Testis (tissue), 2 donors: ENCODE measurements at regions not wholly inside any gene's neighbourhood (a gene's known extent, or its start where the extent isn't known, plus 50 kb on each side); places are given as distances from the start of the nearest gene placed in this dataset.

Experiments
- DNase-seq: peaks from one replicate; pipeline ENCODE4 v3.0.0-alpha.2; 2019
- H3K27ac ChIP-seq, 2 donors: fragments of 200-600 bp; sonication (generic); one replicate each; pipeline ENCODE4 v1.5.1; 2019
- H3K27me3 ChIP-seq: fragments of 200-600 bp; sonication (generic); one replicate; pipeline ENCODE4 v1.5.1; 2019
- H3K36me3 ChIP-seq: fragments of 200-600 bp; sonication (generic); one replicate; pipeline ENCODE4 v1.5.1; 2017; ENCODE audit warnings: low read depth; ENCODE audit errors: missing control alignments
- H3K4me1 ChIP-seq: fragments of 200-600 bp; sonication (generic); one replicate; pipeline ENCODE4 v1.5.1; 2019
- H3K4me3 ChIP-seq, 2 donors: fragments of 200-600 bp; sonication (generic); one replicate each; pipeline ENCODE4 v1.5.1; 2017 to 2019
- H3K9me3 ChIP-seq: fragments of 200-600 bp; sonication (generic); one replicate; pipeline ENCODE4 v1.5.1; 2017
- POLR2A ChIP-seq: fragments of 450-650 bp; IDR thresholded peaks from one replicate; pipeline ENCODE4 v1.6.1; 2017; ENCODE audit warnings: antibody characterized with exemption, mild to moderate bottlenecking, moderate library complexity
- WGBS, 2 donors: methylation state at CpG; one replicate each; pipeline ENCODE4 v1.1.5; 2018; 5-methylcytosine and 5-hydroxymethylcytosine counted together
- intact Hi-C: fragments of 100-400 bp; cut with DNase I; formaldehyde crosslinking; loops from one replicate; pipeline ENCODE4 v1.15.1; 2023; ENCODE audit warnings: low total_unique reads
- TF ChIP-seq, protein P1 (sequence below), 3 experiments: fragments of 450-650 bp in 2 of 3; fragments of 200-600 bp in 1 of 3; sonication (generic) in 1 of 3; IDR thresholded peaks; one replicate each; pipeline ENCODE4 v1.5.1; 2016 to 2019; ENCODE audit warnings: antibody characterized with exemption in 3 of 3, mild to moderate bottlenecking in 2 of 3, moderate library complexity in 1 of 3

DNA sequence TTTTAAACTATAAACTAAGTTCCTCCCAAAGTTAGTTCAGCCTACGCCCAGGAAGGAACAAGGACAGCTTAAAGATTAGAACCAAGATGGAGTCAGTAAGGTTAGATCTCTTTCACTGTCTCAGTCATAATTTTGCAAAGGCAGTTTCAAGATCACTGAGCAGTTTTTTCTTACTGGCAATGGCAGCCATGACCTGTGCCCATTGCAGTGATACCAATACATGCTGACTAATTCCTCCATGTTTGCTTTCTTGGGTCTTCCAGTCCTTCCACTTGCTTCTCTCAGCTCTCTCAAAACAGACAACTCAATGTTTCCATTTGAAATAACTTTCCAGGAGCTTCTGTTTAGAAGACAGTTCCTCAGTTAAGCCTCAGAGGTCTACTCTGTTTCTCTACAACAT lies 79.5 kb downstream of the PCDH18 start:
- intact Hi-C loops: no loop called here

DNA sequence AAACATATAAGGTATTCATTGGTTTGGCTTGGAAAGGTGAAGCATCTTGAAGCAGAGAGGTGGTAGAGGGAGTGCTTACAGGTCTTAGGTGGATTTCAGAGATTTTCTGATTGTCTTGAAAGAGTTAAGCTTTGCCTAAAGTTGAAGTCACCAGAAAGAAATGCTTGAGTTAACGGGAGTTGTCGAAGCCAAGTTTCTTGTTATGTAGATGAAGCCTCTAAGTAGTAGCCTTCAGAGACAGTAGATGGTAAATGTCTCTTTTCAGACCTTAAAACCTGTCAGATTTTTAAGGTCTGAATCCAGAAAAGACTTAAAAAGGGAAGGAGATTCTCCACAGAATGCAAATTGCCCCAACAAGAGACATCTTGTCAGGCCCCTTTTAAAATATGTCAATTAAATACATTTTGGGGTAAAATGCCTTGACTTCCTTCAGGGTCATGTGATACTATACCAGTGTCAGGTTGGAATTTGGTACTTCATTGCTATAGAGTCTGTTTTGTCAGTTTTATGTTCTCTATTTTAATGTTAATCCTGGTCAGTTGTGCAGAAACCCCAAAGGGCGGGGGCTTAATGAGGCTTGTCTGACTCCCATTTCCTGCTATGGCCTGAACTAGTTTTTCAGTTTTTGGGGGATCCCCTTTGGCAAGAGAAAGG lies 81.0 kb downstream of the PCDH18 start:
- no peaks in the 10 kb centered on the region for H3K9me3 ChIP-seq
- H3K36me3 ChIP-seq: no peaks in the 10 kb centered on the region
- H3K27ac ChIP-seq: peak overlapping the region in 1 of 2 donors; percentile 15
- TF ChIP-seq, protein P1, sequence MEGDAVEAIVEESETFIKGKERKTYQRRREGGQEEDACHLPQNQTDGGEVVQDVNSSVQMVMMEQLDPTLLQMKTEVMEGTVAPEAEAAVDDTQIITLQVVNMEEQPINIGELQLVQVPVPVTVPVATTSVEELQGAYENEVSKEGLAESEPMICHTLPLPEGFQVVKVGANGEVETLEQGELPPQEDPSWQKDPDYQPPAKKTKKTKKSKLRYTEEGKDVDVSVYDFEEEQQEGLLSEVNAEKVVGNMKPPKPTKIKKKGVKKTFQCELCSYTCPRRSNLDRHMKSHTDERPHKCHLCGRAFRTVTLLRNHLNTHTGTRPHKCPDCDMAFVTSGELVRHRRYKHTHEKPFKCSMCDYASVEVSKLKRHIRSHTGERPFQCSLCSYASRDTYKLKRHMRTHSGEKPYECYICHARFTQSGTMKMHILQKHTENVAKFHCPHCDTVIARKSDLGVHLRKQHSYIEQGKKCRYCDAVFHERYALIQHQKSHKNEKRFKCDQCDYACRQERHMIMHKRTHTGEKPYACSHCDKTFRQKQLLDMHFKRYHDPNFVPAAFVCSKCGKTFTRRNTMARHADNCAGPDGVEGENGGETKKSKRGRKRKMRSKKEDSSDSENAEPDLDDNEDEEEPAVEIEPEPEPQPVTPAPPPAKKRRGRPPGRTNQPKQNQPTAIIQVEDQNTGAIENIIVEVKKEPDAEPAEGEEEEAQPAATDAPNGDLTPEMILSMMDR (IDR thresholded peaks at IDR 0.05): no peak
- no peak for TF ChIP-seq POLR2A
- no peak for DNase-seq
- H3K4me1 ChIP-seq: no peaks in the 10 kb centered on the region
- intact Hi-C loops: no loop called here
- H3K27me3 ChIP-seq: no peaks in the 10 kb centered on the region
- no peak overlapping the region for H3K4me3 ChIP-seq
- WGBS, 2 donors: 51 to 70% methylated on average over 3 of the region's 3 CpGs

More for the DNA sequence above, 79.5 kb downstream of the PCDH18 start:
- Histone ChIP-seq H3K27ac (no peak overlapping the region), H3K27me3 (no peaks in the 10 kb centered on the region), H3K4me3 (no peak overlapping the region), H3K9me3 (no peaks in the 10 kb centered on the region), H3K36me3 (no peaks in the 10 kb centered on the region), H3K4me1 (no peaks in the 10 kb centered on the region)
- no peak for DNase-seq
- no peak for TF ChIP-seq POLR2A
- TF ChIP-seq, protein P1 (IDR thresholded peaks at IDR 0.05): no peak
- 65 to 70% methylated on average over 1 of the region's 1 CpG for WGBS, 2 donors

DNA sequence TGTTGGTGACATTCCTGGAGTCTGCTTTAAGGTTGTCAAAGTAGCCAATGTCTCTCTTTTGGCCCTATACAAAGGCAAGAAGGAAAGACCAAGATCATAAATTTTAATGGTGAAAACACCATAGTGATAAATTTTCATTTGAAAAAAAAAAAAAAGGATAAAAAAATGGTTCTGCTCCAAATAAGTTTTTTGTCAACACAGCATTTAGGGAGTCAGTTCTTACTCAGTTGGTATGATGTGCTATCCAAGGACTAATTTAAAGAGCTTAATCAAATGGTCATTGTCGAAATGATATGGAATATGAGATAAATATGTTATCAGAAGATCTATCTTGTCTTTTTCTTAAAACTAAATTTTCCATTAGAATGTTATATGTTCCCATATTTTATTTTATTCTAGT lies 83.9 kb downstream of the PCDH18 start:
- TF ChIP-seq, protein P1 (IDR thresholded peaks at IDR 0.05): no peak
- TF ChIP-seq POLR2A: no peak
- no peak for DNase-seq
- 85 to 88% methylated on average over 1 of the region's 1 CpG for WGBS, 2 donors
- Histone ChIP-seq H3K4me3 (no peak overlapping the region), H3K27me3 (no peaks in the 10 kb centered on the region), H3K9me3 (no peaks in the 10 kb centered on the region), H3K27ac (no peak overlapping the region), H3K36me3 (no peaks in the 10 kb centered on the region), H3K4me1 (no peaks in the 10 kb centered on the region)
- intact Hi-C loops: no loop called here

DNA sequence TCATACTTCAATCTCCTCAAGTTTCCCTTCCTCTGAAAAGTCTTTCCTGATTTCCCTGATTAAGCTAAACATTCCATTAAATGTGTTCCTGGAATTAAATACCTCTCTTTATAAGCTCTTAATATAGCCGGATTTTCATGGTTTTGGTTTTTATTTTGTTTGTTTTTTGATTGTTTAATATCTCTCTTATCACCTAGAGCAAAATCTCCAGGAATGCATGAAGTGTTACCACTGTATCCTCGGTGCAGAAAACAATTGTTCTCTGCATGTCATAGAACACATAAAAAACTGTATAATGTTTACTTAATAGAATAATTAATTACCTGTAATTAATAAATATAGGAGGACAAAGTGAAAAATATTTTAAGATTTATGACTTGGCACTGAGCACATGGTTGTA lies 86.2 kb downstream of the PCDH18 start:
- intact Hi-C loops: no loop called here
- WGBS, 2 donors: 43% methylated on average over 2 of the region's 2 CpGs

More for the DNA sequence above, 86.2 kb downstream of the PCDH18 start:
- Histone ChIP-seq H3K4me3 (no peak overlapping the region), H3K9me3 (no peaks in the 10 kb centered on the region), H3K27ac (no peak overlapping the region), H3K36me3 (no peaks in the 10 kb centered on the region), H3K27me3 (no peaks in the 10 kb centered on the region), H3K4me1 (no peaks in the 10 kb centered on the region)
- DNase-seq: no peak
- TF ChIP-seq POLR2A: no peak
- TF ChIP-seq, protein P1 (IDR thresholded peaks at IDR 0.05): no peak
